ENCODE measurements at regions not wholly inside any gene's neighbourhood (a gene's known extent, or its start where the extent isn't known, plus 50 kb on each side); places are given as distances from the start of the nearest gene placed in this dataset.
A peak's percentile ranks its signal among the peaks of the same experiment; 100 is the strongest.

- TF ChIP-seq CTCF (IDR thresholded peaks at IDR 0.05) (no peak), JUND (IDR thresholded peaks at IDR 0.05) (0 out of 2 replicates have a peak, but pooled peaks have one; percentile 17), PBX3 (IDR thresholded peaks at IDR 0.05) (no peak), IRF3 (IDR thresholded peaks at IDR 0.05; ENCODE audit: low read depth, low read length) (no peak), FOXM1 (IDR thresholded peaks at IDR 0.05; ENCODE audit: low read depth) (peak; percentile 64; the same call in 1 of the 2 replicates), MAX (IDR thresholded peaks at IDR 0.05; ENCODE audit: low read depth) (no peak), NRF1 (IDR thresholded peaks at IDR 0.05; ENCODE audit: low read depth, low read length) (no peak), SIN3A (IDR thresholded peaks at IDR 0.05; ENCODE audit: borderline replicate concordance, low read depth, low read length) (no peak), ZBTB33 (IDR thresholded peaks at IDR 0.05; ENCODE audit: borderline replicate concordance, low read depth) (no peak), REST (IDR thresholded peaks at IDR 0.05; ENCODE audit: low read depth, low read length) (no peak), NFIC (IDR thresholded peaks at IDR 0.05; ENCODE audit: borderline replicate concordance) (no peak)
Observed at GRCh38 chr12:65634626-65635331, 189.5 kb upstream of the HMGA2 start (continued).

Data from SK-N-SH (cell line).